HCT116 (cell line): ENCODE measurements at regions not wholly inside any gene's neighbourhood (a gene's known extent, or its start where the extent isn't known, plus 50 kb on each side); places are given as distances from the start of the nearest gene placed in this dataset.

Experiments
- ATAC-seq: fragments of 200-7000 bp; cut with Tn5 transposase; 2 replicates; pipeline ENCODE4 v1.9.1; 2020; ENCODE audit warnings: mild to moderate bottlenecking, moderate library complexity
- BruUV-seq: library from RNA; stranded (reverse); fragments of 400-500 nt; replicated peaks from 2 replicates; lab custom pipeline; 2021; lab: Mats Ljungman, UMichigan
- CTCF ChIA-PET: fragments of 300-600 bp; sonication (Branson Sonifier 250); formaldehyde crosslinking; loops from one replicate; lab custom pipeline; 2021; ENCODE audit warnings: antibody characterized with exemption; lab: Charles Lee
- POLR2A ChIA-PET: fragments of 300-600, 350-600 bp; sonication (Branson Sonifier 250); formaldehyde crosslinking; loops from one replicate; lab custom pipeline; 2021; ENCODE audit warnings: antibody characterized with exemption; lab: Charles Lee
- RAD21 ChIA-PET, 2 experiments: fragments of 300-600 bp; sonication (Branson Sonifier 250); formaldehyde crosslinking; loops; one replicate each; lab custom pipeline; 2023; ENCODE audit warnings: low total read pairs in 2 of 2; ENCODE audit not compliant: uncharacterized antibody in 2 of 2, unreplicated experiment in 2 of 2, low non-redundant PET in 1 of 2; lab: Charles Lee
- DNase-seq: peaks from one replicate; pipeline ENCODE4 v3.0.0-alpha.2; 2010; ENCODE audit warnings: low read depth, low spot score
- H2AFZ ChIP-seq: fragments of 200-600 bp; shearing (Covaris generic), sonication (generic); 2 replicates; pipeline ENCODE4 v1.6.1; 2017; ENCODE audit warnings: low read depth, mixed run types, mixed read lengths, antibody characterized with exemption, low read length; ENCODE audit not compliant: poor library complexity, severe bottlenecking
- H3K27ac ChIP-seq: 2 replicates; pipeline ENCODE4 v1.5.1; 2012; ENCODE audit warnings: low read depth, low read length
- H3K27me3 ChIP-seq: fragments of 200-600 bp; sonication (generic); 2 replicates; pipeline ENCODE4 v1.6.1; 2016; ENCODE audit warnings: mixed run types, low read length, mixed read lengths; ENCODE audit not compliant: insufficient read depth
- H3K36me3 ChIP-seq, 2 experiments: fragments of 200-500 bp in 1 of 2; fragments of 200-600 bp in 1 of 2; sonication (Bioruptor generic) in 1 of 2; sonication (generic) in 1 of 2; 2 replicates each; pipeline versions ENCODE4 v1.5.1 to v1.6.1; 2014 to 2016; ENCODE audit warnings: low read length in 2 of 2, inconsistent platforms in 1 of 2, mixed read lengths in 1 of 2, mixed run types in 1 of 2; ENCODE audit not compliant: insufficient read depth in 2 of 2, control insufficient read depth in 1 of 2
- H3K4me1 ChIP-seq, 2 experiments: fragments of 200-600 bp in 1 of 2; sonication (generic) in 1 of 2; 2 replicates each; pipeline versions ENCODE4 v1.5.1 to v1.6.1; 2012 to 2017; ENCODE audit warnings: low read length in 2 of 2, inconsistent platforms in 1 of 2, mild to moderate bottlenecking in 1 of 2, mixed read lengths in 1 of 2, mixed run types in 1 of 2, moderate library complexity in 1 of 2; ENCODE audit not compliant: insufficient read depth in 2 of 2, control insufficient read depth in 1 of 2
- H3K4me2 ChIP-seq: fragments of 200-600 bp; sonication (generic); 2 replicates; pipeline ENCODE4 v1.6.1; 2017; ENCODE audit warnings: mixed run types, low read length, mixed read lengths
- H3K4me3 ChIP-seq, 2 experiments: fragments of 200-600 bp in 1 of 2; sonication (generic) in 1 of 2; replicated peaks in 1 of 2; 2 replicates each; pipeline ENCODE4 v1.5.1; 2011 to 2016; ENCODE audit warnings: low read length in 2 of 2, control low read depth in 1 of 2, low read depth in 1 of 2, mild to moderate bottlenecking in 1 of 2, mixed read lengths in 1 of 2, mixed run types in 1 of 2
- H3K79me2 ChIP-seq: fragments of 200-600 bp; sonication (generic); 2 replicates; pipeline ENCODE4 v1.6.1; 2017; ENCODE audit warnings: mild to moderate bottlenecking, mixed run types, low read length, moderate library complexity, mixed read lengths; ENCODE audit not compliant: insufficient read depth
- H3K9ac ChIP-seq: fragments of 200-600 bp; sonication (generic); 2 replicates; pipeline ENCODE4 v1.6.1; 2016; ENCODE audit warnings: low read length, mixed read lengths
- H3K9me2 ChIP-seq: fragments of 200-600 bp; sonication (generic), shearing (Covaris generic); 2 replicates; pipeline ENCODE4 v1.6.1; 2017; ENCODE audit warnings: mixed run types, mild to moderate bottlenecking, moderate library complexity; ENCODE audit not compliant: insufficient read depth
- H3K9me3 ChIP-seq, 2 experiments: fragments of 200-500 bp in 1 of 2; fragments of 200-600 bp in 1 of 2; sonication (Bioruptor generic) in 1 of 2; sonication (generic) in 1 of 2; 2 replicates each; pipeline ENCODE4 v1.6.1; 2014 to 2017; ENCODE audit warnings: low read length in 2 of 2, mixed read lengths in 2 of 2, inconsistent platforms in 1 of 2, low read depth in 1 of 2, mild to moderate bottlenecking in 1 of 2, mixed run types in 1 of 2, moderate library complexity in 1 of 2; ENCODE audit not compliant: control insufficient read depth in 1 of 2, insufficient read depth in 1 of 2
- H4K20me1 ChIP-seq: fragments of 200-600 bp; sonication (generic), shearing (Covaris generic); 2 replicates; pipeline ENCODE4 v1.6.1; 2017; ENCODE audit warnings: mixed run types, mild to moderate bottlenecking, moderate library complexity; ENCODE audit not compliant: insufficient read depth
- CBX3 ChIP-seq: IDR thresholded peaks from 2 replicates; pipeline ENCODE4 v1.6.1; 2012; ENCODE audit warnings: low read depth
- CEBPB ChIP-seq: IDR thresholded peaks from 2 replicates; pipeline ENCODE4 v1.6.1; 2012; ENCODE audit warnings: low read depth
- CTCF ChIP-seq, 3 experiments: fragments of 200-600 bp in 1 of 3; sonication (generic) in 1 of 3; IDR thresholded peaks in 2 of 3; conservative IDR thresholded peaks in 1 of 3; 2 replicates each; pipeline ENCODE4 v1.5.1; 2012 to 2017; ENCODE audit warnings: low read depth in 2 of 3, low read length in 2 of 3, antibody characterized with exemption in 1 of 3, borderline replicate concordance in 1 of 3, control low read depth in 1 of 3, mild to moderate bottlenecking in 1 of 3, mixed read lengths in 1 of 3, mixed run types in 1 of 3, moderate library complexity in 1 of 3; ENCODE audit not compliant: insufficient read depth in 1 of 3
- EGR1 ChIP-seq: IDR thresholded peaks from 2 replicates; pipeline ENCODE4 v1.6.1; 2012; ENCODE audit warnings: low read depth
- ELF1 ChIP-seq: IDR thresholded peaks from 2 replicates; pipeline ENCODE4 v1.6.1; 2012; ENCODE audit warnings: low read depth, borderline replicate concordance
- EZH2 ChIP-seq: fragments of 200-600 bp; sonication (generic); IDR thresholded peaks from 2 replicates; pipeline ENCODE4 v1.6.1; 2017; ENCODE audit warnings: antibody characterized with exemption, mixed run types
- EZH2phosphoT487 ChIP-seq: fragments of 200-600 bp; IDR thresholded peaks from 2 replicates; pipeline ENCODE4 v1.6.1; 2018; ENCODE audit warnings: antibody characterized with exemption, borderline replicate concordance
- FOSL1 ChIP-seq: IDR thresholded peaks from 2 replicates; pipeline ENCODE4 v1.6.1; 2012; ENCODE audit warnings: low read depth
- JUND ChIP-seq: IDR thresholded peaks from 2 replicates; pipeline ENCODE4 v1.6.1; 2012
- POLR2A ChIP-seq: IDR thresholded peaks from 2 replicates; pipeline ENCODE4 v1.7.0; 2011; ENCODE audit warnings: borderline replicate concordance; ENCODE audit not compliant: insufficient read depth, insufficient read length; ENCODE audit errors: extremely low read depth
- POLR2AphosphoS5 ChIP-seq: IDR thresholded peaks from 2 replicates; pipeline ENCODE4 v1.6.1; 2011; ENCODE audit warnings: mild to moderate bottlenecking, low read depth, low read length, moderate library complexity
- RAD21 ChIP-seq: IDR thresholded peaks from 2 replicates; pipeline ENCODE4 v1.6.1; 2012; ENCODE audit warnings: low read depth, mild to moderate bottlenecking
- SIN3A ChIP-seq: IDR thresholded peaks from 2 replicates; pipeline ENCODE4 v1.6.1; 2012; ENCODE audit warnings: low read depth
- SRF ChIP-seq: IDR thresholded peaks from 2 replicates; pipeline ENCODE4 v1.6.1; 2012; ENCODE audit warnings: low read depth
- TCF7L2 ChIP-seq: IDR thresholded peaks from 2 replicates; pipeline ENCODE4 v1.7.0; 2011; ENCODE audit warnings: borderline replicate concordance, inconsistent platforms; ENCODE audit not compliant: insufficient read depth, insufficient read length; ENCODE audit errors: extremely low read depth
- ZFX ChIP-seq: fragments of 450-650 bp; IDR thresholded peaks from 2 replicates; pipeline ENCODE4 v1.6.1; 2017
- intact Hi-C: fragments of 100-400 bp; cut with micrococcal nuclease; formaldehyde crosslinking; loops from 2 replicates; pipeline ENCODE4 v1.10.0; 2022
- TF ChIP-seq, protein P1 (sequence below): IDR thresholded peaks from 2 replicates; pipeline ENCODE4 v1.6.1; 2012
- TF ChIP-seq, protein P2 (sequence below): IDR thresholded peaks from 2 replicates; pipeline ENCODE4 v1.6.1; 2012
- TF ChIP-seq, protein P3 (sequence below): IDR thresholded peaks from 2 replicates; pipeline ENCODE4 v1.6.1; 2011; ENCODE audit warnings: mild to moderate bottlenecking, low read length, moderate library complexity; ENCODE audit not compliant: insufficient replicate concordance; ENCODE audit errors: extremely low read depth

GRCh38 chr1:192430644-192431043 lies 113.9 kb downstream of the RGS21 start:
- ChIA-PET RAD21 (no interaction called here), POLR2A (no interaction called here), CTCF (no interaction called here)
- no peak overlapping the region for H3K9ac ChIP-seq
- H3K36me3 ChIP-seq: no peaks in the 10 kb centered on the region
- TF ChIP-seq SIN3A (no peak), POLR2A (no peak), JUND (no peak), ELF1 (no peak), RAD21 (no peak), FOSL1 (no peak), POLR2AphosphoS5 (no peak), CTCF (IDR thresholded peaks at IDR 0.05 in 2 of 3, conservative IDR thresholded peaks at IDR 0.05 in 1 of 3; ENCODE audit: borderline replicate concordance in 1 of 3, insufficient read depth in 1 of 3, low read depth in 2 of 3, low read length in 2 of 3) (no peak), CEBPB (no peak), ZFX (no peak), EZH2 (no peak), TCF7L2 (no peak), SRF (no peak), EGR1 (no peak), EZH2phosphoT487 (no peak), CBX3 (no peak)
- TF ChIP-seq, protein P1, sequence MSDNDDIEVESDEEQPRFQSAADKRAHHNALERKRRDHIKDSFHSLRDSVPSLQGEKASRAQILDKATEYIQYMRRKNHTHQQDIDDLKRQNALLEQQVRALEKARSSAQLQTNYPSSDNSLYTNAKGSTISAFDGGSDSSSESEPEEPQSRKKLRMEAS: no peak
- TF ChIP-seq, protein P2, sequence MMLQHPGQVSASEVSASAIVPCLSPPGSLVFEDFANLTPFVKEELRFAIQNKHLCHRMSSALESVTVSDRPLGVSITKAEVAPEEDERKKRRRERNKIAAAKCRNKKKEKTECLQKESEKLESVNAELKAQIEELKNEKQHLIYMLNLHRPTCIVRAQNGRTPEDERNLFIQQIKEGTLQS: no peak
- TF ChIP-seq, protein P3, sequence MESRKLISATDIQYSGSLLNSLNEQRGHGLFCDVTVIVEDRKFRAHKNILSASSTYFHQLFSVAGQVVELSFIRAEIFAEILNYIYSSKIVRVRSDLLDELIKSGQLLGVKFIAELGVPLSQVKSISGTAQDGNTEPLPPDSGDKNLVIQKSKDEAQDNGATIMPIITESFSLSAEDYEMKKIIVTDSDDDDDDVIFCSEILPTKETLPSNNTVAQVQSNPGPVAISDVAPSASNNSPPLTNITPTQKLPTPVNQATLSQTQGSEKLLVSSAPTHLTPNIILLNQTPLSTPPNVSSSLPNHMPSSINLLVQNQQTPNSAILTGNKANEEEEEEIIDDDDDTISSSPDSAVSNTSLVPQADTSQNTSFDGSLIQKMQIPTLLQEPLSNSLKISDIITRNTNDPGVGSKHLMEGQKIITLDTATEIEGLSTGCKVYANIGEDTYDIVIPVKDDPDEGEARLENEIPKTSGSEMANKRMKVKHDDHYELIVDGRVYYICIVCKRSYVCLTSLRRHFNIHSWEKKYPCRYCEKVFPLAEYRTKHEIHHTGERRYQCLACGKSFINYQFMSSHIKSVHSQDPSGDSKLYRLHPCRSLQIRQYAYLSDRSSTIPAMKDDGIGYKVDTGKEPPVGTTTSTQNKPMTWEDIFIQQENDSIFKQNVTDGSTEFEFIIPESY: no peak
- no peak overlapping the region for H3K4me2 ChIP-seq
- H3K4me3 ChIP-seq: no peak overlapping the region
- DNase-seq (no peak), ATAC-seq (no peak)
- no peaks in the 10 kb centered on the region for H3K9me2 ChIP-seq
- no peaks in the 10 kb centered on the region for H3K27me3 ChIP-seq
- no peak overlapping the region for H3K27ac ChIP-seq
- H3K4me1 ChIP-seq: no peaks in the 10 kb centered on the region
- no peak overlapping the region for H2AFZ ChIP-seq
- no peaks in the 10 kb centered on the region for H3K79me2 ChIP-seq
- H4K20me1 ChIP-seq: no peaks in the 10 kb centered on the region
- BruUV-seq: no TSS peak
- intact Hi-C loops: no loop called here
- H3K9me3 ChIP-seq: peaks cover 0 to 3% of the 10 kb centered on the region in 2 experiments; a peak in 2 of 4 replicates
